H1 (cell line): ENCODE measurements at regions not wholly inside any gene's neighbourhood (a gene's known extent, or its start where the extent isn't known, plus 50 kb on each side); places are given as distances from the start of the nearest gene placed in this dataset.

Experiments used
- CTCF ChIA-PET: fragments of 300-600 bp; sonication (Branson Sonifier 250); formaldehyde crosslinking; loops from one replicate; lab custom pipeline; 2021; ENCODE audit not compliant: partially characterized antibody; lab: Charles Lee
- POLR2A ChIA-PET: fragments of 300-600 bp; sonication (Branson Sonifier 250); formaldehyde crosslinking; loops from one replicate; lab custom pipeline; 2021; ENCODE audit warnings: inconsistent platforms; ENCODE audit not compliant: partially characterized antibody; lab: Charles Lee
- DNase-seq, 2 experiments: peaks; one replicate each; pipeline versions ENCODE4 v3.0.0 to v3.0.0-alpha.2; 2010 to 2022; ENCODE audit warnings: low spot score in 2 of 2, low read depth in 1 of 2, mixed read lengths in 1 of 2
- FAIRE-seq: peaks from 2 replicates; lab custom pipeline; 2011; peaks lifted over from hg19 to GRCh38; lab: Jason Lieb, UNC
- H2AFZ ChIP-seq: 2 replicates; pipeline ENCODE4 v1.8.1; 2012; ENCODE audit warnings: low read length, inconsistent platforms
- H2AK5ac ChIP-seq: 2 replicates; pipeline ENCODE4 v1.6.1; 2013; ENCODE audit warnings: low read depth, low read length
- H2BK120ac ChIP-seq: replicated peaks from 2 replicates; pipeline ENCODE3; 2013; ENCODE audit warnings: low read depth, low read length, inconsistent platforms
- H2BK12ac ChIP-seq: 2 replicates; pipeline ENCODE4 v1.6.1; 2013; ENCODE audit warnings: low read depth, low read length
- H2BK15ac ChIP-seq: 2 replicates; pipeline ENCODE4 v1.6.1; 2013; ENCODE audit warnings: low read length
- H2BK20ac ChIP-seq: 2 replicates; pipeline ENCODE4 v1.6.1; 2013; ENCODE audit warnings: low read length
- H2BK5ac ChIP-seq: 2 replicates; pipeline ENCODE4 v1.6.1; 2013; ENCODE audit warnings: low read depth, low read length
- H3K14ac ChIP-seq: 2 replicates; pipeline ENCODE4 v1.6.1; 2013; ENCODE audit warnings: inconsistent platforms; ENCODE audit not compliant: insufficient read length
- H3K18ac ChIP-seq: 2 replicates; pipeline ENCODE4 v1.6.1; 2013; ENCODE audit warnings: low read length; ENCODE audit errors: extremely low read depth
- H3K23ac ChIP-seq: 2 replicates; pipeline ENCODE4 v1.6.1; 2013; ENCODE audit warnings: inconsistent platforms; ENCODE audit not compliant: insufficient read length
- H3K23me2 ChIP-seq: 2 replicates; pipeline ENCODE4 v1.6.1; 2013; ENCODE audit warnings: low read depth, low read length
- H3K27ac ChIP-seq: 2 replicates; pipeline ENCODE4 v1.6.1; 2011; ENCODE audit warnings: low read depth, low read length, inconsistent platforms
- H3K27me3 ChIP-seq, 4 experiments: replicated peaks in 1 of 4; 1 replicate in 1 of 4; 2 replicates in 3 of 4; pipeline versions ENCODE4 v1.6.1 to v1.8.1; 2011 to 2013; ENCODE audit warnings: low read length in 3 of 4, mild to moderate bottlenecking in 3 of 4, inconsistent platforms in 2 of 4, mixed read lengths in 2 of 4, moderate library complexity in 1 of 4; ENCODE audit not compliant: control insufficient read depth in 3 of 4, insufficient read depth in 3 of 4; ENCODE audit errors: extremely low read depth in 1 of 4
- H3K36me3 ChIP-seq, 4 experiments: 2 replicates each; pipeline versions ENCODE4 v1.6.1 to v1.8.1; 2011 to 2013; ENCODE audit warnings: mild to moderate bottlenecking in 4 of 4, low read length in 3 of 4, moderate library complexity in 2 of 4, control low read depth in 1 of 4, inconsistent platforms in 1 of 4; ENCODE audit not compliant: insufficient read depth in 4 of 4, control insufficient read depth in 2 of 4
- H3K4ac ChIP-seq: replicated peaks from 2 replicates; pipeline ENCODE3; 2013; ENCODE audit warnings: low read length, low read depth, mixed read lengths, inconsistent platforms; ENCODE audit not compliant: insufficient read length
- H3K4me1 ChIP-seq, 4 experiments: replicated peaks in 1 of 4; 1 replicate in 1 of 4; 2 replicates in 3 of 4; pipeline versions ENCODE4 v1.6.1 to v1.8.1; 2011 to 2013; ENCODE audit warnings: low read length in 3 of 4, inconsistent platforms in 2 of 4, mixed read lengths in 1 of 4; ENCODE audit not compliant: insufficient read depth in 4 of 4, control insufficient read depth in 3 of 4
- H3K4me2 ChIP-seq, 2 experiments: 2 replicates each; pipeline versions ENCODE4 v1.6.1 to v1.8.1; 2011 to 2013; ENCODE audit warnings: low read depth in 2 of 2, low read length in 2 of 2, control low read depth in 1 of 2, inconsistent platforms in 1 of 2, mild to moderate bottlenecking in 1 of 2; ENCODE audit not compliant: insufficient read depth in 1 of 2
- H3K4me3 ChIP-seq, 4 experiments: fragments of 200-600, 300-600 bp in 1 of 4; sonication (generic), shearing (Covaris generic), sonication (Bioruptor Twin) in 1 of 4; 2 replicates each; pipeline versions ENCODE4 v1.5.1 to v1.8.1; 2011 to 2016; ENCODE audit warnings: low read length in 4 of 4, low read depth in 3 of 4, control low read depth in 2 of 4, inconsistent platforms in 2 of 4, mild to moderate bottlenecking in 2 of 4, mixed read lengths in 1 of 4, moderate library complexity in 1 of 4; ENCODE audit not compliant: insufficient read depth in 2 of 4; ENCODE audit errors: extremely low read depth in 1 of 4
- H3K56ac ChIP-seq: replicated peaks from 2 replicates; pipeline ENCODE3; 2013; ENCODE audit warnings: low read depth, mild to moderate bottlenecking, mixed read lengths, low read length, inconsistent platforms; ENCODE audit not compliant: insufficient read length
- H3K79me1 ChIP-seq: 2 replicates; pipeline ENCODE4 v1.6.1; 2013; ENCODE audit warnings: low read depth, low read length, control low read depth
- H3K79me2 ChIP-seq, 2 experiments: 2 replicates each; pipeline versions ENCODE4 v1.6.1 to v1.8.1; 2012 to 2013; ENCODE audit warnings: low read length in 2 of 2, mild to moderate bottlenecking in 2 of 2, inconsistent platforms in 1 of 2; ENCODE audit not compliant: insufficient read depth in 2 of 2, control insufficient read depth in 1 of 2
- H3K9ac ChIP-seq, 4 experiments: replicated peaks in 1 of 4; 1 replicate in 1 of 4; 2 replicates in 3 of 4; pipeline versions ENCODE4 v1.6.1 to v1.8.1; 2011 to 2013; ENCODE audit warnings: low read depth in 3 of 4, low read length in 3 of 4, control low read depth in 2 of 4, mild to moderate bottlenecking in 2 of 4, moderate library complexity in 2 of 4, inconsistent platforms in 1 of 4; ENCODE audit errors: extremely low read depth in 1 of 4
- H3K9me3 ChIP-seq, 2 experiments: 2 replicates each; pipeline versions ENCODE4 v1.6.1 to v1.8.1; 2012 to 2013; ENCODE audit warnings: mild to moderate bottlenecking in 2 of 2, moderate library complexity in 2 of 2, control low read depth in 1 of 2, inconsistent platforms in 1 of 2, low read depth in 1 of 2, low read length in 1 of 2, mixed read lengths in 1 of 2; ENCODE audit not compliant: insufficient read depth in 2 of 2
- H4K20me1 ChIP-seq, 2 experiments: replicated peaks in 1 of 2; 2 replicates each; pipeline versions ENCODE3 to v1.8.1; 2011 to 2013; ENCODE audit warnings: inconsistent platforms in 2 of 2, low read length in 2 of 2, mild to moderate bottlenecking in 1 of 2; ENCODE audit not compliant: insufficient read depth in 2 of 2, control insufficient read depth in 1 of 2
- H4K5ac ChIP-seq: 2 replicates; pipeline ENCODE4 v1.6.1; 2013; ENCODE audit warnings: low read length, low read depth, mixed read lengths, inconsistent platforms; ENCODE audit not compliant: insufficient read length
- H4K8ac ChIP-seq: 2 replicates; pipeline ENCODE4 v1.8.0; 2013; ENCODE audit warnings: mild to moderate bottlenecking, moderate library complexity, low read length, inconsistent platforms; ENCODE audit not compliant: insufficient read depth; ENCODE audit errors: extremely low read depth
- H4K91ac ChIP-seq: replicated peaks from 2 replicates; pipeline ENCODE3; 2013; ENCODE audit warnings: low read length, mixed read lengths, inconsistent platforms; ENCODE audit not compliant: insufficient read length
- SUZ12 ChIP-seq: fragments of 200-600 bp; sonication (generic); IDR thresholded peaks from 2 replicates; pipeline ENCODE4 v1.6.1; 2012; ENCODE audit warnings: mild to moderate bottlenecking, inconsistent platforms, low read length, moderate library complexity, mixed read lengths
- WGBS, 2 experiments: shearing (Covaris generic) in 1 of 2; methylation state at CpG; one replicate each; pipeline versions ENCODE4 v1.1.6 to v1.1.7; 2013 to 2015; ENCODE audit warnings: low lambda C conversion rate in 2 of 2, mixed read lengths in 2 of 2, inconsistent platforms in 1 of 2, low coverage in 1 of 2, missing lambda C conversion rate in 1 of 2; ENCODE audit not compliant: insufficient replicate concordance in 2 of 2, insufficient coverage in 1 of 2, insufficient read length in 1 of 2; ENCODE audit errors: extremely low coverage in 1 of 2, missing lambda C conversion rate in 1 of 2; 5-methylcytosine and 5-hydroxymethylcytosine counted together

- no peak overlapping the region for H4K91ac ChIP-seq
- ChIA-PET CTCF (interaction anchor here (0.8 to 1.8 kb wide), 3 partner anchors 11 to 357 kb away, joined by 3 to 4 read pairs (median 3); no protein-coding TSS in a partner anchor), POLR2A (no interaction called here)
- H3K79me1 ChIP-seq = no peaks in the 10 kb centered on the region; the same call in 1 of the 2 replicates
- peaks cover 0 to 2% (median 0%) of the 10 kb centered on the region in 4 experiments; a peak in 1 of 7 replicates for H3K4me1 ChIP-seq
- no peak overlapping the region for H3K4me2 ChIP-seq
- H3K27ac ChIP-seq = no peak overlapping the region
- no peak overlapping the region for H3K4ac ChIP-seq
- TF ChIP-seq SUZ12 = no peak
- H2AFZ ChIP-seq = no peak overlapping the region
- H2BK120ac ChIP-seq = no peak overlapping the region
- no peak overlapping the region for H2BK12ac ChIP-seq
- WGBS, 2 experiments = 85% methylated on average over 2 of the region's 6 CpGs; no CpG with 5 or more reads in 1 of the 2 experiments
- DNase-seq (no peak), FAIRE-seq (no peak)
- H3K4me3 ChIP-seq = no peak overlapping the region
- no peak overlapping the region for H2BK5ac ChIP-seq
- no peak overlapping the region for H3K14ac ChIP-seq
- no peak overlapping the region for H2BK20ac ChIP-seq
- no peak overlapping the region for H3K18ac ChIP-seq
- H3K9me3 ChIP-seq = no peaks in the 10 kb centered on the region
- H3K23ac ChIP-seq = no peak overlapping the region
- no peaks in the 10 kb centered on the region for H3K79me2 ChIP-seq
- H3K27me3 ChIP-seq = no peaks in the 10 kb centered on the region
- no peak overlapping the region for H4K8ac ChIP-seq
- H4K20me1 ChIP-seq = peaks cover 0 to 3% of the 10 kb centered on the region in 2 experiments
- H2AK5ac ChIP-seq = no peak overlapping the region
- H2BK15ac ChIP-seq = no peak overlapping the region
- H4K5ac ChIP-seq = no peak overlapping the region
- no peak overlapping the region for H3K56ac ChIP-seq
- H3K23me2 ChIP-seq = peaks cover 9% of the 10 kb centered on the region; the same call in 1 of the 2 replicates
- H3K36me3 ChIP-seq = no peaks in the 10 kb centered on the region
- H3K9ac ChIP-seq = no peak overlapping the region
These were observed 183.7 kb downstream of the BRD1 start for GRCh38 chr22:49643998-49644397.
